Lower leg skin (tissue), 3 donors: ENCODE measurements at regions not wholly inside any gene's neighbourhood (a gene's known extent, or its start where the extent isn't known, plus 50 kb on each side); places are given as distances from the start of the nearest gene placed in this dataset.

Source experiments
- CTCF ChIP-seq, 3 donors: fragments of 450-650 bp; IDR thresholded peaks; one replicate each; pipeline ENCODE4 v1.5.1; 2016; ENCODE audit warnings: antibody characterized with exemption in 3 of 3, mild to moderate bottlenecking in 3 of 3, moderate library complexity in 2 of 3
- POLR2A ChIP-seq, 2 donors: fragments of 450-650 bp; IDR thresholded peaks; one replicate each; pipeline ENCODE4 v1.6.1; 2016 to 2017; ENCODE audit warnings: antibody characterized with exemption in 2 of 2, mild to moderate bottlenecking in 1 of 2, moderate library complexity in 1 of 2

DNA sequence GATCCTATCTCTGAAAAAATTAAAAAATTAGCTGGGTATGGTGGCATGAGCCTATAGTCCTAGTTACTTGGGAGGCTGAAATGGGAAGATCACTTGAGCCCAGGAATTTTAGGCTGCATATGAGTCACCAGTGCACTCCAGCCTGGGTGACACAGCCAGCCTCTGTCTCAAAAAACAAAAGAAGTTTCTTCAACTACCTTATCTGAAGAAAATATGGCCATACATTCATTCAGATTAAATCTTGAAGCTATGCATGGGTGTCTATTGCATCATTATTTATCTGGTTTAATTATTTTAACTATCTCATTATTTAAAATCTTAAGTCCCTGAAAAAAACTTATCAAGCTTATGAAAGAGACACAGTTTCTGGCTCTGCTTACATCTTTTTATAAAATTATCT lies 204.1 kb downstream of the SIM1 start:
- no peak for TF ChIP-seq POLR2A (IDR thresholded peaks at IDR 0.05)
- no peak for TF ChIP-seq CTCF (IDR thresholded peaks at IDR 0.05)
